ENCODE measurements at regions not wholly inside any gene's neighbourhood (a gene's known extent, or its start where the extent isn't known, plus 50 kb on each side); places are given as distances from the start of the nearest gene placed in this dataset.

- FAIRE-seq (no peak), DNase-seq (ENCODE audit: low spot score) (no peak)
Observed at GRCh38 chr2:78420132-78420531, 605.4 kb upstream of the REG3G start.

GRCh38 chr2:78423631-78424030 is 601.9 kb upstream of the REG3G start:
- no peak for FAIRE-seq

GRCh38 chr2:78427170-78427569 is 598.3 kb upstream of the REG3G start:
- DNase-seq (ENCODE audit: low spot score): no peak

More at GRCh38 chr2:78423631-78424030, 601.9 kb upstream of the REG3G start:
- DNase-seq (ENCODE audit: low spot score): no peak

GRCh38 chr2:78431241-78431640 is 594.3 kb upstream of the REG3G start:
- peak; percentile 56 for FAIRE-seq
- DNase-seq (ENCODE audit: low spot score): peak; percentile 14

More at GRCh38 chr2:78427170-78427569, 598.3 kb upstream of the REG3G start:
- FAIRE-seq: no peak

GRCh38 chr2:78439122-78439521 is 586.4 kb upstream of the REG3G start:
- DNase-seq (ENCODE audit: low spot score) (no peak), FAIRE-seq (no peak)

GRCh38 chr2:78455586-78455985 is 569.9 kb upstream of the REG3G start:
- no peak for DNase-seq (ENCODE audit: low spot score)

GRCh38 chr2:78457269-78457668 is 568.2 kb upstream of the REG3G start:
- FAIRE-seq: no peak

More at GRCh38 chr2:78455586-78455985, 569.9 kb upstream of the REG3G start:
- FAIRE-seq: no peak

GRCh38 chr2:78465707-78466106 is 559.8 kb upstream of the REG3G start:
- no peak for FAIRE-seq
- no peak for DNase-seq (ENCODE audit: low spot score)

More at GRCh38 chr2:78457269-78457668, 568.2 kb upstream of the REG3G start:
- no peak for DNase-seq (ENCODE audit: low spot score)

GRCh38 chr2:78476619-78477229 is 548.8 kb upstream of the REG3G start:
- FAIRE-seq (no peak), DNase-seq (ENCODE audit: low spot score) (no peak)

GRCh38 chr2:78486565-78486964 is 538.9 kb upstream of the REG3G start:
- no peak for FAIRE-seq
- peak; percentile 26 for DNase-seq (ENCODE audit: low spot score)

- DNase-seq (ENCODE audit: low spot score) (no peak), FAIRE-seq (peak; percentile 79)
Observed at GRCh38 chr2:78498125-78498524, 527.4 kb upstream of the REG3G start.

- DNase-seq (ENCODE audit: low spot score) (no peak), FAIRE-seq (no peak)
Observed at GRCh38 chr2:78506301-78506700, 519.2 kb upstream of the REG3G start.

GRCh38 chr2:78521938-78522337 is 503.6 kb upstream of the REG3G start:
- DNase-seq (ENCODE audit: low spot score): no peak
- FAIRE-seq: no peak

- DNase-seq (ENCODE audit: low spot score) (no peak), FAIRE-seq (no peak)
Observed at GRCh38 chr2:78532762-78533379, 492.6 kb upstream of the REG3G start.

GRCh38 chr2:78535395-78535794 is 490.1 kb upstream of the REG3G start:
- FAIRE-seq: no peak
- DNase-seq (ENCODE audit: low spot score): no peak

- DNase-seq (ENCODE audit: low spot score) (no peak), FAIRE-seq (no peak)
Observed at GRCh38 chr2:78538322-78538721, 487.2 kb upstream of the REG3G start.

GRCh38 chr2:78540255-78540654 is 485.2 kb upstream of the REG3G start:
- DNase-seq (ENCODE audit: low spot score): no peak
- no peak for FAIRE-seq

GRCh38 chr2:78541088-78541450 is 484.4 kb upstream of the REG3G start:
- DNase-seq (ENCODE audit: low spot score) (no peak), FAIRE-seq (no peak)

GRCh38 chr2:78541451-78542267 is 483.8 kb upstream of the REG3G start:
- no peak for DNase-seq (ENCODE audit: low spot score)
- FAIRE-seq: no peak

GRCh38 chr2:78546843-78547242 is 478.7 kb upstream of the REG3G start:
- no peak for DNase-seq (ENCODE audit: low spot score)
- FAIRE-seq: no peak

- FAIRE-seq: no peak
- no peak for DNase-seq (ENCODE audit: low spot score)
Observed at GRCh38 chr2:78549766-78550165, 475.7 kb upstream of the REG3G start.

GRCh38 chr2:78553866-78554647 is 471.4 kb upstream of the REG3G start:
- FAIRE-seq: no peak
- DNase-seq (ENCODE audit: low spot score): no peak

All from urothelium cell line (cell line).